K562 (cell line): ENCODE measurements at regions not wholly inside any gene's neighbourhood (a gene's known extent, or its start where the extent isn't known, plus 50 kb on each side); places are given as distances from the start of the nearest gene placed in this dataset.

Source experiments
- ATAC-seq: fragments of 200-7000 bp; cut with Tn5 transposase; 3 replicates; pipeline ENCODE4 v1.9.1; 2020; ENCODE audit warnings: moderate library complexity
- BruUV-seq: library from RNA; stranded (reverse); fragments of 400-500 nt; replicated peaks from 2 replicates; lab custom pipeline; 2021; lab: Mats Ljungman, UMichigan
- CTCF ChIA-PET: fragments of 300-600 bp; formaldehyde crosslinking; extraction: SDS; loops from one replicate; lab custom pipeline; 2021; ENCODE audit warnings: low intra/inter-chr PET ratio; lab: Yijun Ruan, JAX
- POLR2A ChIA-PET: fragments of 300-600, 350-650 bp; sonication (Branson Sonifier 250); formaldehyde crosslinking; extraction: SDS; loops from one replicate; lab custom pipeline; 2021; ENCODE audit warnings: antibody characterized with exemption, inconsistent platforms; lab: Yijun Ruan, JAX
- DNase-seq, 4 experiments: peaks; one replicate each; pipeline versions ENCODE4 v3.0.0 to v3.0.0-alpha.2; 2011 to 2018; ENCODE audit warnings: low spot score in 3 of 4, mixed read lengths in 3 of 4; ENCODE audit errors: extremely low read depth in 1 of 4
- FAIRE-seq: peaks from 2 replicates; lab custom pipeline; 2011; peaks lifted over from hg19 to GRCh38; lab: Jason Lieb, UNC
- H2AFZ ChIP-seq: 2 replicates; pipeline ENCODE4 v1.6.0; 2011; ENCODE audit warnings: low read depth, low read length, control low read depth, inconsistent platforms
- H3K27ac ChIP-seq: fragments of 200-600 bp; 3 replicates; pipeline ENCODE4 v1.8.0; 2011; ENCODE audit warnings: low read depth, mild to moderate bottlenecking, control low read depth, inconsistent platforms, low read length, moderate library complexity, mixed read lengths; ENCODE audit errors: extremely low read depth
- H3K27me3 ChIP-seq, 2 experiments: fragments of 300-600 bp in 1 of 2; 2 replicates in 1 of 2; 3 replicates in 1 of 2; pipeline versions ENCODE4 v1.6.0 to v1.8.0; 2011; ENCODE audit warnings: inconsistent platforms in 2 of 2, low read length in 2 of 2, mild to moderate bottlenecking in 1 of 2, mixed read lengths in 1 of 2, moderate library complexity in 1 of 2; ENCODE audit not compliant: control insufficient read depth in 2 of 2, insufficient read depth in 2 of 2
- H3K36me3 ChIP-seq: fragments of 300-600 bp; 3 replicates; pipeline ENCODE4 v1.8.0; 2011; ENCODE audit warnings: mild to moderate bottlenecking, low read length, inconsistent platforms; ENCODE audit not compliant: control insufficient read depth, insufficient read depth
- H3K4me1 ChIP-seq, 2 experiments: fragments of 200-600 bp in 1 of 2; replicated peaks in 1 of 2; 2 replicates in 1 of 2; 3 replicates in 1 of 2; pipeline versions ENCODE4 v1.5.1 to v1.8.0; 2011; ENCODE audit warnings: inconsistent platforms in 2 of 2, low read length in 2 of 2, mild to moderate bottlenecking in 1 of 2, mixed read lengths in 1 of 2, moderate library complexity in 1 of 2; ENCODE audit not compliant: control insufficient read depth in 2 of 2, insufficient read depth in 2 of 2
- H3K4me2 ChIP-seq: 2 replicates; pipeline ENCODE4 v1.6.1; 2011; ENCODE audit warnings: low read length, control low read depth, inconsistent platforms, mixed read lengths; ENCODE audit not compliant: insufficient read depth
- H3K4me3 ChIP-seq: fragments of 200-600 bp; sonication (generic), shearing (Covaris generic); 2 replicates; pipeline ENCODE4 v1.5.1; 2016; ENCODE audit warnings: control low read depth, inconsistent platforms
- H3K79me2 ChIP-seq: fragments of 200-600 bp; 3 replicates; pipeline ENCODE4 v1.8.0; 2011; ENCODE audit warnings: low read length, inconsistent platforms; ENCODE audit not compliant: control insufficient read depth, insufficient read depth
- H3K9ac ChIP-seq, 2 experiments: 2 replicates each; pipeline versions ENCODE4 v1.6.0 to v1.6.1; 2011; ENCODE audit warnings: low read depth in 2 of 2, low read length in 2 of 2, control low read depth in 1 of 2, inconsistent platforms in 1 of 2, mild to moderate bottlenecking in 1 of 2, mixed read lengths in 1 of 2; ENCODE audit not compliant: insufficient read depth in 1 of 2
- H3K9me1 ChIP-seq: one replicate; pipeline ENCODE4 v1.6.0; 2011; ENCODE audit warnings: inconsistent platforms, mild to moderate bottlenecking, low read length, moderate library complexity; ENCODE audit not compliant: control insufficient read depth, insufficient read depth
- H3K9me3 ChIP-seq: replicated peaks from 2 replicates; pipeline ENCODE4 v1.5.1; 2011; ENCODE audit warnings: low read depth, low read length, inconsistent platforms; ENCODE audit not compliant: control insufficient read depth, insufficient read depth
- H4K20me1 ChIP-seq: replicated peaks from 2 replicates; pipeline ENCODE4 v1.6.1; 2011; ENCODE audit warnings: low read length, inconsistent platforms, mixed read lengths; ENCODE audit not compliant: control insufficient read depth, insufficient read depth
- BACH1 ChIP-seq: fragments of 200-800 bp; sonication (Bioruptor generic); IDR thresholded peaks from 2 replicates; pipeline ENCODE4 v1.6.1; 2016; ENCODE audit warnings: missing genetic modification characterization, missing compliant biosample characterization
- BHLHE40 ChIP-seq: IDR thresholded peaks from 2 replicates; pipeline ENCODE4 v1.6.1; 2011; ENCODE audit warnings: low read length, improper control_type of control experiment
- CSDE1 ChIP-seq, 2 experiments: fragments of 450-650 bp; IDR thresholded peaks; 2 replicates each; pipeline ENCODE4 v1.6.1; 2016; ENCODE audit warnings: mild to moderate bottlenecking in 1 of 2
- EWSR1 ChIP-seq: fragments of 450-650 bp; IDR thresholded peaks from 2 replicates; pipeline ENCODE4 v1.6.1; 2018; ENCODE audit warnings: borderline replicate concordance, mild to moderate bottlenecking, low read depth, moderate library complexity; ENCODE audit not compliant: partially characterized antibody
- FIP1L1 ChIP-seq: fragments of 200-400 bp; formaldehyde crosslinking; IDR thresholded peaks from 2 replicates; pipeline ENCODE4 v1.6.1; 2018; ENCODE audit warnings: mild to moderate bottlenecking, low read depth, low read length; ENCODE audit not compliant: poor library complexity, severe bottlenecking
- MECOM ChIP-seq: fragments of 250-450 bp; sonication (Bioruptor Pico); IDR thresholded peaks from 2 replicates; pipeline ENCODE4 v1.8.0; 2022; ENCODE audit warnings: inconsistent platforms
- MEIS2 ChIP-seq: fragments of 450-650 bp; IDR thresholded peaks from 2 replicates; pipeline ENCODE4 v1.6.1; 2014; ENCODE audit warnings: mild to moderate bottlenecking; ENCODE audit not compliant: partially characterized antibody
- MXI1 ChIP-seq: IDR thresholded peaks from 2 replicates; pipeline ENCODE4 v1.6.1; 2011; ENCODE audit warnings: low read depth, mild to moderate bottlenecking, improper control_type of control experiment, low read length
- TAL1 ChIP-seq: fragments of 450-650 bp; IDR thresholded peaks from 2 replicates; pipeline ENCODE4 v1.6.1; 2016; ENCODE audit warnings: mild to moderate bottlenecking
- TEAD1 ChIP-seq, 2 experiments: fragments of 450-650 bp in 1 of 2; sonication (generic) in 1 of 2; formaldehyde crosslinking; IDR thresholded peaks; 2 replicates each; pipeline versions ENCODE4 v1.4.0 to v1.8.0; 2020 to 2022; ENCODE audit warnings: mild to moderate bottlenecking in 2 of 2, missing genetic modification reagents in 1 of 2
- TRIM24 ChIP-seq, 2 experiments: fragments of 450-650 bp; IDR thresholded peaks; 2 replicates each; pipeline ENCODE4 v1.6.1; 2016
- TRIM28 ChIP-seq: fragments of 450-650 bp; IDR thresholded peaks from 2 replicates; pipeline ENCODE4 v1.6.1; 2017
- ZNF134 ChIP-seq: fragments of 250-450 bp; sonication (Bioruptor Pico); conservative IDR thresholded peaks from 2 replicates; pipeline ENCODE4 v1.4.0; 2020
- ZNF354B ChIP-seq: fragments of 250-450 bp; sonication (Bioruptor Pico); IDR thresholded peaks from 2 replicates; pipeline ENCODE4 v1.4.0; 2020
- WGBS: fragments of 100-300 bp; shearing (Covaris generic); methylation state at CpG from one replicate; pipeline ENCODE4 v1.1.6; 2016; ENCODE audit warnings: low coverage, mixed read lengths; ENCODE audit not compliant: insufficient coverage; ENCODE audit errors: missing lambda C conversion rate; 5-methylcytosine and 5-hydroxymethylcytosine counted together
- in situ Hi-C: fragments of 300-500 bp; cut with MboI; formaldehyde crosslinking; loops from 4 replicates; pipeline ENCODE4 v1.15.0; 2018; ENCODE audit warnings: inconsistent platforms, mixed read lengths
- intact Hi-C: fragments of 100-400 bp; cut with micrococcal nuclease; formaldehyde crosslinking; loops from 2 replicates; pipeline ENCODE4 v1.14.2; 2022
- TF ChIP-seq, protein P1 (sequence below): sonication (generic); formaldehyde crosslinking; IDR thresholded peaks from 2 replicates; pipeline ENCODE4 v1.9.0; 2022; ENCODE audit warnings: mild to moderate bottlenecking, missing genetic modification reagents
- TF ChIP-seq, protein P2 (sequence below): sonication (generic); formaldehyde crosslinking; IDR thresholded peaks from 2 replicates; pipeline ENCODE4 v1.8.0; 2022; ENCODE audit warnings: mild to moderate bottlenecking, low read depth, missing genetic modification reagents
- TF ChIP-seq, protein P3 (sequence below), 3 experiments: IDR thresholded peaks in 2 of 3; conservative IDR thresholded peaks in 1 of 3; 2 replicates each; pipeline ENCODE4 v1.5.1; 2011 to 2012; ENCODE audit warnings: low read length in 3 of 3, mild to moderate bottlenecking in 3 of 3, control low read depth in 2 of 3, improper control_type of control experiment in 1 of 3, inconsistent platforms in 1 of 3, low read depth in 1 of 3, mixed read lengths in 1 of 3, moderate library complexity in 1 of 3; ENCODE audit not compliant: insufficient read depth in 2 of 3
- TF ChIP-seq, protein P4 (sequence below), 2 experiments: fragments of 450-650 bp; conservative IDR thresholded peaks; 2 replicates each; pipeline ENCODE4 v1.6.1; 2017; ENCODE audit warnings: mild to moderate bottlenecking in 2 of 2, moderate library complexity in 2 of 2
- TF ChIP-seq, protein P5 (sequence below): IDR thresholded peaks from 2 replicates; pipeline ENCODE4 v1.6.1; 2011; ENCODE audit not compliant: insufficient read length; ENCODE audit errors: extremely low read depth

DNA sequence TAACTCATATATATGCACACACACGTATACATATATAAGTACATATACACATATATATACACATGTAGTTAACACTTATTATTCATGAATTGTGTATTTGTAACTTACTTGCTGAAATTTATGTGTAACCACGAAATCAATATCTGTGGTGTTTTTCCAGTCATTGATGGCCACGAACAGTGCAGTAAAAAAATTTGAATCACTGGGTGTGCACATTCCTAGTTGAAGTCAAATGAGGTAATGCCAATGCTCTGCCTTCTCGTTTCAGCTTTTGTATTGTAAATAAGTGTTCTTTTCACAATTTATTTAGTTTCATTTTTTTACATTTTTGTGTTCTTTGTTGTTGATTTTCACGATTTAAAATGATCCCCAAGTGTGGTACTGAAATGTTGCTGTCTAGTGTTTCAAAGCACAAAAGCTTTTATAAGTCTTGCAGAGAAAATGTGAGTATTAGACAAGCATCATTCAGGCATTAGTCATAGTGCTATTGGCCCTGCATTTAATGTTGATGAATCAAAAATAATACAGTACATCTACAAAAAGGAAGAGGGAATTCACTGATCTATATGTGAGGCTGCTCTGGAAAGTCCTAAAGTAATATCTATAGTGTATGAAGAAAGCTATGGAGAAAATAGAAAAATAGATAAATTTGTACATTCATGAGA is 419.0 kb downstream of the DSC3 start:
- Histone ChIP-seq H2AFZ (no peak overlapping the region), H3K9ac (no peak overlapping the region), H3K27me3 (no peaks in the 10 kb centered on the region), H3K4me3 (no peak overlapping the region), H3K9me1 (no peaks in the 10 kb centered on the region), H3K79me2 (no peaks in the 10 kb centered on the region), H3K9me3 (no peaks in the 10 kb centered on the region), H3K4me2 (no peak overlapping the region), H3K36me3 (no peaks in the 10 kb centered on the region), H4K20me1 (no peaks in the 10 kb centered on the region)
- FAIRE-seq, result no peak
- ChIA-PET POLR2A (no interaction called here), CTCF (no interaction called here)
- WGBS, result 26% methylated on average over 5 of the region's 5 CpGs
- no TSS peak for BruUV-seq
- intact Hi-C loops (no loop called here), in situ Hi-C loops (no loop called here)
- no peak for ATAC-seq
- no peak for DNase-seq
- TF ChIP-seq TRIM24 (IDR thresholded peaks at IDR 0.05) (no peak), TEAD1 (CRISPR knock-in tag; IDR thresholded peaks at IDR 0.05) (no peak), BACH1 (tag) (no peak), BHLHE40 (no peak), ZNF354B (CRISPR knock-in tag) (no peak), MECOM (CRISPR knock-in tag) (no peak), MXI1 (no peak), EWSR1 (no peak), MEIS2 (no peak), ZNF134 (CRISPR knock-in tag) (no peak), FIP1L1 (no peak), TAL1 (no peak), TRIM28 (no peak), CSDE1 (IDR thresholded peaks at IDR 0.05) (no peak)
- TF ChIP-seq, protein P1, sequence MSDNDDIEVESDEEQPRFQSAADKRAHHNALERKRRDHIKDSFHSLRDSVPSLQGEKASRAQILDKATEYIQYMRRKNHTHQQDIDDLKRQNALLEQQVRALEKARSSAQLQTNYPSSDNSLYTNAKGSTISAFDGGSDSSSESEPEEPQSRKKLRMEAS (CRISPR knock-in tag), result no peak
- TF ChIP-seq, protein P2, sequence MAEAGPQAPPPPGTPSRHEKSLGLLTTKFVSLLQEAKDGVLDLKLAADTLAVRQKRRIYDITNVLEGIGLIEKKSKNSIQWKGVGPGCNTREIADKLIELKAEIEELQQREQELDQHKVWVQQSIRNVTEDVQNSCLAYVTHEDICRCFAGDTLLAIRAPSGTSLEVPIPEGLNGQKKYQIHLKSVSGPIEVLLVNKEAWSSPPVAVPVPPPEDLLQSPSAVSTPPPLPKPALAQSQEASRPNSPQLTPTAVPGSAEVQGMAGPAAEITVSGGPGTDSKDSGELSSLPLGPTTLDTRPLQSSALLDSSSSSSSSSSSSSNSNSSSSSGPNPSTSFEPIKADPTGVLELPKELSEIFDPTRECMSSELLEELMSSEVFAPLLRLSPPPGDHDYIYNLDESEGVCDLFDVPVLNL (CRISPR knock-in tag), result no peak
- TF ChIP-seq, protein P3, sequence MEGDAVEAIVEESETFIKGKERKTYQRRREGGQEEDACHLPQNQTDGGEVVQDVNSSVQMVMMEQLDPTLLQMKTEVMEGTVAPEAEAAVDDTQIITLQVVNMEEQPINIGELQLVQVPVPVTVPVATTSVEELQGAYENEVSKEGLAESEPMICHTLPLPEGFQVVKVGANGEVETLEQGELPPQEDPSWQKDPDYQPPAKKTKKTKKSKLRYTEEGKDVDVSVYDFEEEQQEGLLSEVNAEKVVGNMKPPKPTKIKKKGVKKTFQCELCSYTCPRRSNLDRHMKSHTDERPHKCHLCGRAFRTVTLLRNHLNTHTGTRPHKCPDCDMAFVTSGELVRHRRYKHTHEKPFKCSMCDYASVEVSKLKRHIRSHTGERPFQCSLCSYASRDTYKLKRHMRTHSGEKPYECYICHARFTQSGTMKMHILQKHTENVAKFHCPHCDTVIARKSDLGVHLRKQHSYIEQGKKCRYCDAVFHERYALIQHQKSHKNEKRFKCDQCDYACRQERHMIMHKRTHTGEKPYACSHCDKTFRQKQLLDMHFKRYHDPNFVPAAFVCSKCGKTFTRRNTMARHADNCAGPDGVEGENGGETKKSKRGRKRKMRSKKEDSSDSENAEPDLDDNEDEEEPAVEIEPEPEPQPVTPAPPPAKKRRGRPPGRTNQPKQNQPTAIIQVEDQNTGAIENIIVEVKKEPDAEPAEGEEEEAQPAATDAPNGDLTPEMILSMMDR (IDR thresholded peaks at IDR 0.05 in 2 of 3, conservative IDR thresholded peaks at IDR 0.05 in 1 of 3; ENCODE audit: insufficient read depth in 2 of 3, low read depth in 1 of 3, low read length in 3 of 3), result no peak
- TF ChIP-seq, protein P4, sequence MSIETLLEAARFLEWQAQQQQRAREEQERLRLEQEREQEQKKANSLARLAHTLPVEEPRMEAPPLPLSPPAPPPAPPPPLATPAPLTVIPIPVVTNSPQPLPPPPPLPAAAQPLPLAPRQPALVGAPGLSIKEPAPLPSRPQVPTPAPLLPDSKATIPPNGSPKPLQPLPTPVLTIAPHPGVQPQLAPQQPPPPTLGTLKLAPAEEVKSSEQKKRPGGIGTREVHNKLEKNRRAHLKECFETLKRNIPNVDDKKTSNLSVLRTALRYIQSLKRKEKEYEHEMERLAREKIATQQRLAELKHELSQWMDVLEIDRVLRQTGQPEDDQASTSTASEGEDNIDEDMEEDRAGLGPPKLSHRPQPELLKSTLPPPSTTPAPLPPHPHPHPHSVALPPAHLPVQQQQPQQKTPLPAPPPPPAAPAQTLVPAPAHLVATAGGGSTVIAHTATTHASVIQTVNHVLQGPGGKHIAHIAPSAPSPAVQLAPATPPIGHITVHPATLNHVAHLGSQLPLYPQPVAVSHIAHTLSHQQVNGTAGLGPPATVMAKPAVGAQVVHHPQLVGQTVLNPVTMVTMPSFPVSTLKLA (conservative IDR thresholded peaks at IDR 0.05), result no peak
- TF ChIP-seq, protein P5, sequence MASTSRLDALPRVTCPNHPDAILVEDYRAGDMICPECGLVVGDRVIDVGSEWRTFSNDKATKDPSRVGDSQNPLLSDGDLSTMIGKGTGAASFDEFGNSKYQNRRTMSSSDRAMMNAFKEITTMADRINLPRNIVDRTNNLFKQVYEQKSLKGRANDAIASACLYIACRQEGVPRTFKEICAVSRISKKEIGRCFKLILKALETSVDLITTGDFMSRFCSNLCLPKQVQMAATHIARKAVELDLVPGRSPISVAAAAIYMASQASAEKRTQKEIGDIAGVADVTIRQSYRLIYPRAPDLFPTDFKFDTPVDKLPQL, result no peak
- TF ChIP-seq, all 486 proteins: peak for 0
- Histone ChIP-seq H3K27ac (no peak overlapping the region), H3K4me1 (peaks cover 0 to 4% of the 10 kb centered on the region in 2 experiments; a peak in 2 of 5 replicates)
